Smooth muscle cell (in vitro differentiated cells): ENCODE measurements at regions not wholly inside any gene's neighbourhood (a gene's known extent, or its start where the extent isn't known, plus 50 kb on each side); places are given as distances from the start of the nearest gene placed in this dataset.

ENCODE experiments used
- DNase-seq: peaks from one replicate; lab custom pipeline; 2025; ENCODE audit not compliant: unreplicated experiment; lab: John Stamatoyannopoulos, UW
- H2AFZ ChIP-seq: fragments of 200-600 bp; sonication (generic); 2 replicates; pipeline ENCODE4 v1.6.0; 2016; ENCODE audit warnings: antibody characterized with exemption, low read depth, mild to moderate bottlenecking
- H3F3A ChIP-seq: fragments of 200-600 bp; sonication (generic); 2 replicates; pipeline ENCODE4 v1.6.0; 2017; ENCODE audit warnings: antibody characterized with exemption, low read depth
- H3K27ac ChIP-seq: fragments of 200-600 bp; sonication (generic); 2 replicates; pipeline ENCODE4 v1.5.1; 2016; ENCODE audit warnings: low read depth, mild to moderate bottlenecking
- H3K27me3 ChIP-seq: fragments of 200-600 bp; sonication (generic); 2 replicates; pipeline ENCODE4 v1.6.1; 2016; ENCODE audit warnings: low read depth, mild to moderate bottlenecking
- H3K36me3 ChIP-seq: fragments of 200-600 bp; sonication (generic); 2 replicates; pipeline ENCODE4 v1.5.1; 2016; ENCODE audit warnings: low read depth
- H3K4me1 ChIP-seq: fragments of 200-600 bp; sonication (generic); 2 replicates; pipeline ENCODE4 v1.5.1; 2016; ENCODE audit warnings: low read depth
- H3K4me2 ChIP-seq: fragments of 200-600 bp; sonication (generic); 2 replicates; pipeline ENCODE4 v1.6.0; 2016; ENCODE audit warnings: mild to moderate bottlenecking
- H3K4me3 ChIP-seq: fragments of 200-600 bp; sonication (generic); 2 replicates; pipeline ENCODE4 v1.5.1; 2016; ENCODE audit warnings: mild to moderate bottlenecking
- H3K79me2 ChIP-seq: fragments of 200-600 bp; sonication (generic); 2 replicates; pipeline ENCODE4 v1.6.0; 2016; ENCODE audit warnings: low read depth, mild to moderate bottlenecking
- H3K9ac ChIP-seq: fragments of 200-600 bp; sonication (generic); 2 replicates; pipeline ENCODE4 v1.6.0; 2016; ENCODE audit warnings: low read depth
- H3K9me3 ChIP-seq: fragments of 200-600 bp; sonication (generic); replicated peaks from 2 replicates; pipeline ENCODE4 v1.5.1; 2016; ENCODE audit warnings: low read depth
- H4K20me1 ChIP-seq: fragments of 200-600 bp; sonication (generic); 2 replicates; pipeline ENCODE4 v1.6.0; 2016; ENCODE audit warnings: low read depth
- CTCF ChIP-seq: fragments of 200-600 bp; sonication (generic); IDR thresholded peaks from 2 replicates; pipeline ENCODE4 v1.5.1; 2017; ENCODE audit warnings: borderline replicate concordance, mild to moderate bottlenecking, antibody characterized with exemption; ENCODE audit not compliant: insufficient read depth, poor library complexity, severe bottlenecking
- WGBS: methylation state at CpG from one replicate; pipeline ENCODE4 v1.1.7; 2016; ENCODE audit warnings: low lambda C conversion rate; 5-methylcytosine and 5-hydroxymethylcytosine counted together

- TF ChIP-seq CTCF = no peak
- H3K27ac ChIP-seq = no peak overlapping the region
- H3K9me3 ChIP-seq = no peaks in the 10 kb centered on the region
- H2AFZ ChIP-seq = no peak overlapping the region
- H3K4me3 ChIP-seq = no peak overlapping the region
- H4K20me1 ChIP-seq = no peaks in the 10 kb centered on the region
- no peaks in the 10 kb centered on the region for H3K27me3 ChIP-seq
- no peaks in the 10 kb centered on the region for H3K4me1 ChIP-seq
- WGBS = 87% methylated on average over 1 of the region's 1 CpG
- H3K4me2 ChIP-seq = no peak overlapping the region
- DNase-seq = no peak
- no peak overlapping the region for H3K9ac ChIP-seq
- H3K36me3 ChIP-seq = no peaks in the 10 kb centered on the region
- H3F3A ChIP-seq = no peaks in the 10 kb centered on the region
- H3K79me2 ChIP-seq = no peaks in the 10 kb centered on the region
These were observed 83.1 kb upstream of the CST7 start for GRCh38 chr20:24866008-24866407.

- Histone ChIP-seq H3K4me1 (no peaks in the 10 kb centered on the region), H3K79me2 (no peaks in the 10 kb centered on the region), H3K27me3 (no peaks in the 10 kb centered on the region), H3K27ac (no peak overlapping the region), H3F3A (no peaks in the 10 kb centered on the region), H3K4me2 (no peak overlapping the region), H3K9me3 (no peaks in the 10 kb centered on the region), H4K20me1 (no peaks in the 10 kb centered on the region), H3K4me3 (no peak overlapping the region), H2AFZ (no peak overlapping the region), H3K36me3 (no peaks in the 10 kb centered on the region), H3K9ac (no peak overlapping the region)
- WGBS = 92% methylated on average over 4 of the region's 4 CpGs
- DNase-seq = no peak
- no peak for TF ChIP-seq CTCF
These were observed 82.3 kb upstream of the CST7 start for GRCh38 chr20:24866742-24867141.

- Histone ChIP-seq H3K36me3 (no peaks in the 10 kb centered on the region), H3K9ac (no peak overlapping the region), H3K27me3 (no peaks in the 10 kb centered on the region), H3K4me1 (no peaks in the 10 kb centered on the region), H2AFZ (no peak overlapping the region), H3K4me3 (no peak overlapping the region), H3K79me2 (no peaks in the 10 kb centered on the region), H4K20me1 (no peaks in the 10 kb centered on the region), H3F3A (no peaks in the 10 kb centered on the region), H3K9me3 (no peaks in the 10 kb centered on the region), H3K27ac (no peak overlapping the region), H3K4me2 (no peak overlapping the region)
- DNase-seq = no peak
- no peak for TF ChIP-seq CTCF
- WGBS = 87% methylated on average over 8 of the region's 8 CpGs
These were observed 81.5 kb upstream of the CST7 start for GRCh38 chr20:24867556-24867955.

GRCh38 chr20:24868396-24868927, 80.6 kb upstream of the CST7 start:
- TF ChIP-seq CTCF = no peak
- Histone ChIP-seq H3K4me1 (no peaks in the 10 kb centered on the region), H3K4me3 (no peak overlapping the region), H3K79me2 (no peaks in the 10 kb centered on the region), H3K9me3 (no peaks in the 10 kb centered on the region), H3F3A (no peaks in the 10 kb centered on the region), H4K20me1 (no peaks in the 10 kb centered on the region), H3K36me3 (no peaks in the 10 kb centered on the region), H3K27me3 (no peaks in the 10 kb centered on the region), H3K27ac (no peak overlapping the region), H2AFZ (no peak overlapping the region), H3K4me2 (no peak overlapping the region), H3K9ac (no peak overlapping the region)
- 92% methylated on average over 10 of the region's 10 CpGs for WGBS
- DNase-seq = no peak
